GM12878 (cell line): ENCODE measurements at regions not wholly inside any gene's neighbourhood (a gene's known extent, or its start where the extent isn't known, plus 50 kb on each side); places are given as distances from the start of the nearest gene placed in this dataset.

Source experiments
- ATAC-seq: fragments of 200-7000 bp; cut with Tn5 transposase; 3 replicates; pipeline ENCODE4 v1.9.1; 2020; ENCODE audit warnings: mild to moderate bottlenecking, moderate library complexity
- BruUV-seq: library from RNA; stranded (reverse); fragments of 400-500 nt; replicated peaks from 2 replicates; lab custom pipeline; 2021; lab: Mats Ljungman, UMichigan
- CTCF ChIA-PET: fragments of 300-600 bp; sonication (Branson Sonifier 250); formaldehyde crosslinking; extraction: SDS; loops from one replicate; lab custom pipeline; 2021; ENCODE audit warnings: inconsistent platforms; lab: Yijun Ruan, JAX
- POLR2A ChIA-PET: fragments of 350-600 bp; formaldehyde crosslinking; extraction: SDS; loops from one replicate; lab custom pipeline; 2021; ENCODE audit warnings: inconsistent platforms; lab: Charles Lee
- RAD21 ChIA-PET: fragments of 300-600 bp; sonication (Branson Sonifier 250); formaldehyde crosslinking; loops from one replicate; lab custom pipeline; 2023; ENCODE audit warnings: antibody characterized with exemption; ENCODE audit not compliant: unreplicated experiment; lab: Charles Lee
- SMC1A ChIA-PET: fragments of 300-600 bp; sonication (Branson Sonifier 250); formaldehyde crosslinking; loops from one replicate; lab custom pipeline; 2023; ENCODE audit not compliant: unreplicated experiment, uncharacterized antibody; lab: Charles Lee
- DNase-seq: peaks from one replicate; pipeline ENCODE4 v3.0.0-alpha.2; 2011; ENCODE audit warnings: low read depth, low spot score
- FAIRE-seq: peaks from 3 replicates; lab custom pipeline; 2011; peaks lifted over from hg19 to GRCh38; lab: Jason Lieb, UNC
- H2AFZ ChIP-seq: 2 replicates; pipeline ENCODE4 v1.6.0; 2011; ENCODE audit warnings: low read depth, low read length, control low read depth; ENCODE audit not compliant: control insufficient read depth
- H3K27ac ChIP-seq: 2 replicates; pipeline ENCODE4 v1.5.1; 2011; ENCODE audit warnings: control low read depth; ENCODE audit not compliant: control insufficient read depth, insufficient read depth
- H3K27me3 ChIP-seq, 2 experiments: replicated peaks in 1 of 2; 2 replicates each; pipeline versions ENCODE4 v1.6.0 to v1.6.1; 2011; ENCODE audit warnings: low read length in 1 of 2; ENCODE audit not compliant: control insufficient read depth in 2 of 2, insufficient read depth in 2 of 2
- H3K36me3 ChIP-seq, 2 experiments: 2 replicates each; pipeline ENCODE4 v1.5.1; 2011; ENCODE audit warnings: low read length in 1 of 2; ENCODE audit not compliant: control insufficient read depth in 2 of 2, insufficient read depth in 2 of 2
- H3K4me1 ChIP-seq: 2 replicates; pipeline ENCODE4 v1.6.1; 2011; ENCODE audit warnings: mild to moderate bottlenecking, low read length, moderate library complexity, mixed read lengths; ENCODE audit not compliant: control insufficient read depth, insufficient read depth
- H3K4me2 ChIP-seq: 2 replicates; pipeline ENCODE4 v1.6.0; 2011; ENCODE audit warnings: control low read depth; ENCODE audit not compliant: control insufficient read depth, insufficient read depth
- H3K4me3 ChIP-seq: fragments of 200-600 bp; sonication (generic); 2 replicates; pipeline ENCODE4 v1.5.1; 2016
- H3K79me2 ChIP-seq: 2 replicates; pipeline ENCODE4 v1.6.0; 2011; ENCODE audit warnings: low read length; ENCODE audit not compliant: control insufficient read depth, insufficient read depth
- H3K9ac ChIP-seq: 2 replicates; pipeline ENCODE4 v1.8.0; 2011; ENCODE audit warnings: low read length, control low read depth, mixed read lengths; ENCODE audit not compliant: control insufficient read depth, insufficient read depth
- H3K9me3 ChIP-seq: replicated peaks from 3 replicates; pipeline ENCODE4 v1.5.1; 2011; ENCODE audit warnings: mild to moderate bottlenecking, low read length; ENCODE audit not compliant: control insufficient read depth, insufficient read depth
- H4K20me1 ChIP-seq: 2 replicates; pipeline ENCODE4 v1.6.0; 2011; ENCODE audit not compliant: control insufficient read depth, insufficient read depth
- CHD4 ChIP-seq: fragments of 200-600 bp; sonication (generic); IDR thresholded peaks from 2 replicates; pipeline ENCODE4 v1.6.1; 2016; ENCODE audit warnings: mild to moderate bottlenecking
- GATAD2B ChIP-seq: fragments of 450-650 bp; conservative IDR thresholded peaks from 2 replicates; pipeline ENCODE4 v1.6.1; 2017; ENCODE audit warnings: low read depth, mild to moderate bottlenecking, moderate library complexity
- MEF2B ChIP-seq: fragments of 450-650 bp; IDR thresholded peaks from 2 replicates; pipeline ENCODE4 v1.6.1; 2018; ENCODE audit warnings: mild to moderate bottlenecking, moderate library complexity; ENCODE audit not compliant: partially characterized antibody, poor library complexity, severe bottlenecking
- MTA2 ChIP-seq: fragments of 450-650 bp; IDR thresholded peaks from 2 replicates; pipeline ENCODE4 v1.6.1; 2016; ENCODE audit warnings: low read depth, mild to moderate bottlenecking, moderate library complexity
- NFXL1 ChIP-seq: fragments of 450-650 bp; IDR thresholded peaks from 2 replicates; pipeline ENCODE4 v1.6.1; 2017; ENCODE audit warnings: antibody characterized with exemption, mild to moderate bottlenecking, borderline replicate concordance
- RFX5 ChIP-seq: IDR thresholded peaks from 2 replicates; pipeline ENCODE4 v1.6.1; 2011; ENCODE audit warnings: low read depth, low read length, improper control_type of control experiment
- SPI1 ChIP-seq: IDR thresholded peaks from 2 replicates; pipeline ENCODE4 v1.6.1; 2011; ENCODE audit warnings: low read depth, mild to moderate bottlenecking, low read length, moderate library complexity, borderline replicate concordance; ENCODE audit not compliant: insufficient read depth
- TBL1XR1 ChIP-seq: IDR thresholded peaks from 2 replicates; pipeline ENCODE4 v1.6.1; 2012; ENCODE audit warnings: low read depth, low read length, improper control_type of control experiment
- WGBS: methylation state at CpG from one replicate; pipeline ENCODE4 v1.1.6; 2016; ENCODE audit warnings: low lambda C conversion rate; ENCODE audit not compliant: insufficient replicate concordance, insufficient coverage; ENCODE audit errors: missing lambda C conversion rate; 5-methylcytosine and 5-hydroxymethylcytosine counted together
- in situ Hi-C: fragments of 300-500 bp; cut with MboI; formaldehyde crosslinking; loops from 9 replicates; pipeline ENCODE4 v1.14.3; 2018; ENCODE audit warnings: mixed read lengths
- intact Hi-C: fragments of 100-400 bp; cut with micrococcal nuclease; formaldehyde crosslinking; loops from one replicate; pipeline ENCODE4 v1.14.2; 2022; ENCODE audit not compliant: unreplicated experiment
- TF ChIP-seq, protein P1 (sequence below): fragments of 450-650 bp; formaldehyde crosslinking; IDR thresholded peaks from 2 replicates; pipeline ENCODE4 v1.4.0; 2020; ENCODE audit warnings: mild to moderate bottlenecking, moderate library complexity

GRCh38 chr22:48858856-48859255, 968.8 kb downstream of the BRD1 start (continued):
- TF ChIP-seq, protein P1, sequence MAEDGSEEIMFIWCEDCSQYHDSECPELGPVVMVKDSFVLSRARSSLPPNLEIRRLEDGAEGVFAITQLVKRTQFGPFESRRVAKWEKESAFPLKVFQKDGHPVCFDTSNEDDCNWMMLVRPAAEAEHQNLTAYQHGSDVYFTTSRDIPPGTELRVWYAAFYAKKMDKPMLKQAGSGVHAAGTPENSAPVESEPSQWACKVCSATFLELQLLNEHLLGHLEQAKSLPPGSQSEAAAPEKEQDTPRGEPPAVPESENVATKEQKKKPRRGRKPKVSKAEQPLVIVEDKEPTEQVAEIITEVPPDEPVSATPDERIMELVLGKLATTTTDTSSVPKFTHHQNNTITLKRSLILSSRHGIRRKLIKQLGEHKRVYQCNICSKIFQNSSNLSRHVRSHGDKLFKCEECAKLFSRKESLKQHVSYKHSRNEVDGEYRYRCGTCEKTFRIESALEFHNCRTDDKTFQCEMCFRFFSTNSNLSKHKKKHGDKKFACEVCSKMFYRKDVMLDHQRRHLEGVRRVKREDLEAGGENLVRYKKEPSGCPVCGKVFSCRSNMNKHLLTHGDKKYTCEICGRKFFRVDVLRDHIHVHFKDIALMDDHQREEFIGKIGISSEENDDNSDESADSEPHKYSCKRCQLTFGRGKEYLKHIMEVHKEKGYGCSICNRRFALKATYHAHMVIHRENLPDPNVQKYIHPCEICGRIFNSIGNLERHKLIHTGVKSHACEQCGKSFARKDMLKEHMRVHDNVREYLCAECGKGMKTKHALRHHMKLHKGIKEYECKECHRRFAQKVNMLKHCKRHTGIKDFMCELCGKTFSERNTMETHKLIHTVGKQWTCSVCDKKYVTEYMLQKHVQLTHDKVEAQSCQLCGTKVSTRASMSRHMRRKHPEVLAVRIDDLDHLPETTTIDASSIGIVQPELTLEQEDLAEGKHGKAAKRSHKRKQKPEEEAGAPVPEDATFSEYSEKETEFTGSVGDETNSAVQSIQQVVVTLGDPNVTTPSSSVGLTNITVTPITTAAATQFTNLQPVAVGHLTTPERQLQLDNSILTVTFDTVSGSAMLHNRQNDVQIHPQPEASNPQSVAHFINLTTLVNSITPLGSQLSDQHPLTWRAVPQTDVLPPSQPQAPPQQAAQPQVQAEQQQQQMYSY = no peak
- TF ChIP-seq GATAD2B (no peak), MEF2B (no peak), NFXL1 (no peak), CHD4 (no peak), RFX5 (no peak)

DNA sequence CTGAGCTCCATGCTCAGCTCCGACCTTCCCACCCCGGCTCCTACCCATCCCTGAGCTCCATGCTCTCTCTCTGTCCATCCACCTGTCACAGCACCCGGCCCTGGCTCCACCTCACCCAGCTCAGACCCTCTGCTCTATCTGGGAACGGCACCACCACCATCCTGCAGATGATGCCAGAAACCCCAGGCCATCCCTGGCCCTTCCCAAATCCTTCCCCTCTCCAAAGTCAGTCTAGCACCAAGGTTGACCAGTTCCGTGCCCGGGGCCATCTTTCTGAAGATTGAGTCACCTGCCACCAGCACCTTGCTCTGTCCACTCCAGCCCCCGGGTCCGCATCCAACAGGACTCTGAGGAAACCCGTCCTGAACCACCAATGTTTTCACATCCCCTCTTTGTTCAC, 969.6 kb downstream of the BRD1 start:
- CTCF ChIA-PET = no interaction called here
- TF ChIP-seq TBL1XR1 (no peak), MTA2 (no peak), SPI1 (no peak), MEF2B (no peak)

More for the DNA sequence above, 969.6 kb downstream of the BRD1 start:
- no TSS peak for BruUV-seq
- H2AFZ ChIP-seq = no peak overlapping the region
- intact Hi-C loops = no loop called here
- H3K79me2 ChIP-seq = no peaks in the 10 kb centered on the region
- SMC1A ChIA-PET = no interaction called here
- DNase-seq = no peak
- H3K4me2 ChIP-seq = no peak overlapping the region
- no peaks in the 10 kb centered on the region for H3K36me3 ChIP-seq
- RAD21 ChIA-PET = no interaction called here
- H3K27me3 ChIP-seq = no peaks in the 10 kb centered on the region
- no peak for FAIRE-seq
- H3K9me3 ChIP-seq = no peaks in the 10 kb centered on the region; the same call in 2 of the 3 replicates
- ATAC-seq = no peak
- no peak overlapping the region for H3K4me3 ChIP-seq
- H3K4me1 ChIP-seq = no peaks in the 10 kb centered on the region
- no peaks in the 10 kb centered on the region for H4K20me1 ChIP-seq
- 8% methylated on average over 9 of the region's 9 CpGs for WGBS
- in situ Hi-C loops = no loop called here
- H3K27ac ChIP-seq = no peak overlapping the region
- H3K9ac ChIP-seq = no peak overlapping the region
- POLR2A ChIA-PET = no interaction called here
